Smooth muscle cell (in vitro differentiated cells): ENCODE measurements at regions not wholly inside any gene's neighbourhood (a gene's known extent, or its start where the extent isn't known, plus 50 kb on each side); places are given as distances from the start of the nearest gene placed in this dataset.

Source experiments
- DNase-seq: peaks from one replicate; lab custom pipeline; 2025; ENCODE audit not compliant: unreplicated experiment; lab: John Stamatoyannopoulos, UW
- H2AFZ ChIP-seq: fragments of 200-600 bp; sonication (generic); 2 replicates; pipeline ENCODE4 v1.6.0; 2016; ENCODE audit warnings: antibody characterized with exemption, low read depth, mild to moderate bottlenecking
- H3F3A ChIP-seq: fragments of 200-600 bp; sonication (generic); 2 replicates; pipeline ENCODE4 v1.6.0; 2017; ENCODE audit warnings: antibody characterized with exemption, low read depth
- H3K27ac ChIP-seq: fragments of 200-600 bp; sonication (generic); 2 replicates; pipeline ENCODE4 v1.5.1; 2016; ENCODE audit warnings: low read depth, mild to moderate bottlenecking
- H3K27me3 ChIP-seq: fragments of 200-600 bp; sonication (generic); 2 replicates; pipeline ENCODE4 v1.6.1; 2016; ENCODE audit warnings: low read depth, mild to moderate bottlenecking
- H3K36me3 ChIP-seq: fragments of 200-600 bp; sonication (generic); 2 replicates; pipeline ENCODE4 v1.5.1; 2016; ENCODE audit warnings: low read depth
- H3K4me1 ChIP-seq: fragments of 200-600 bp; sonication (generic); 2 replicates; pipeline ENCODE4 v1.5.1; 2016; ENCODE audit warnings: low read depth
- H3K4me2 ChIP-seq: fragments of 200-600 bp; sonication (generic); 2 replicates; pipeline ENCODE4 v1.6.0; 2016; ENCODE audit warnings: mild to moderate bottlenecking
- H3K4me3 ChIP-seq: fragments of 200-600 bp; sonication (generic); 2 replicates; pipeline ENCODE4 v1.5.1; 2016; ENCODE audit warnings: mild to moderate bottlenecking
- H3K79me2 ChIP-seq: fragments of 200-600 bp; sonication (generic); 2 replicates; pipeline ENCODE4 v1.6.0; 2016; ENCODE audit warnings: low read depth, mild to moderate bottlenecking
- H3K9ac ChIP-seq: fragments of 200-600 bp; sonication (generic); 2 replicates; pipeline ENCODE4 v1.6.0; 2016; ENCODE audit warnings: low read depth
- H3K9me3 ChIP-seq: fragments of 200-600 bp; sonication (generic); replicated peaks from 2 replicates; pipeline ENCODE4 v1.5.1; 2016; ENCODE audit warnings: low read depth
- H4K20me1 ChIP-seq: fragments of 200-600 bp; sonication (generic); 2 replicates; pipeline ENCODE4 v1.6.0; 2016; ENCODE audit warnings: low read depth
- CTCF ChIP-seq: fragments of 200-600 bp; sonication (generic); IDR thresholded peaks from 2 replicates; pipeline ENCODE4 v1.5.1; 2017; ENCODE audit warnings: borderline replicate concordance, mild to moderate bottlenecking, antibody characterized with exemption; ENCODE audit not compliant: insufficient read depth, poor library complexity, severe bottlenecking
- WGBS: methylation state at CpG from one replicate; pipeline ENCODE4 v1.1.7; 2016; ENCODE audit warnings: low lambda C conversion rate; 5-methylcytosine and 5-hydroxymethylcytosine counted together

- Histone ChIP-seq H3K4me2 (no peak overlapping the region), H3K9me3 (no peaks in the 10 kb centered on the region)
- no peak for TF ChIP-seq CTCF
Measured at GRCh38 chr5:167503926-167504720, 787.3 kb upstream of the WWC1 start.

GRCh38 chr5:167507463-167508233, 783.8 kb upstream of the WWC1 start:
- H3K79me2 ChIP-seq = no peaks in the 10 kb centered on the region
- H3K9ac ChIP-seq = no peak overlapping the region
- no peaks in the 10 kb centered on the region for H3K27me3 ChIP-seq
- H4K20me1 ChIP-seq = no peaks in the 10 kb centered on the region
- H3K4me3 ChIP-seq = no peak overlapping the region
- H3K9me3 ChIP-seq = no peaks in the 10 kb centered on the region
- no peak overlapping the region for H2AFZ ChIP-seq
- peak overlapping the region; percentile 36 for H3K4me2 ChIP-seq
- no peak for DNase-seq
- H3K36me3 ChIP-seq = no peaks in the 10 kb centered on the region
- H3K27ac ChIP-seq = no peak overlapping the region
- H3K4me1 ChIP-seq = no peaks in the 10 kb centered on the region
- 43% methylated on average over 4 of the region's 4 CpGs for WGBS
- H3F3A ChIP-seq = no peaks in the 10 kb centered on the region
- no peak for TF ChIP-seq CTCF

More at GRCh38 chr5:167503926-167504720, 787.3 kb upstream of the WWC1 start:
- H3K4me3 ChIP-seq = no peak overlapping the region
- H3K9ac ChIP-seq = no peak overlapping the region
- no peaks in the 10 kb centered on the region for H3K27me3 ChIP-seq
- DNase-seq = no peak
- no peak overlapping the region for H3K27ac ChIP-seq
- no peaks in the 10 kb centered on the region for H4K20me1 ChIP-seq
- 83% methylated on average over 5 of the region's 5 CpGs for WGBS
- no peaks in the 10 kb centered on the region for H3F3A ChIP-seq
- no peaks in the 10 kb centered on the region for H3K4me1 ChIP-seq
- H3K79me2 ChIP-seq = no peaks in the 10 kb centered on the region
- H2AFZ ChIP-seq = no peak overlapping the region
- H3K36me3 ChIP-seq = no peaks in the 10 kb centered on the region

- H3K4me2 ChIP-seq = no peak overlapping the region
- H3K27ac ChIP-seq = no peak overlapping the region
- no peak overlapping the region for H2AFZ ChIP-seq
- H3K27me3 ChIP-seq = no peaks in the 10 kb centered on the region
- no peaks in the 10 kb centered on the region for H3K9me3 ChIP-seq
- no peak for DNase-seq
- no peaks in the 10 kb centered on the region for H3K36me3 ChIP-seq
- no peaks in the 10 kb centered on the region for H3K79me2 ChIP-seq
- no peaks in the 10 kb centered on the region for H3K4me1 ChIP-seq
- no peak overlapping the region for H3K4me3 ChIP-seq
- H3K9ac ChIP-seq = no peak overlapping the region
- H4K20me1 ChIP-seq = no peaks in the 10 kb centered on the region
- 95% methylated on average over 3 of the region's 3 CpGs for WGBS
- no peak for TF ChIP-seq CTCF
- no peaks in the 10 kb centered on the region for H3F3A ChIP-seq
Measured at GRCh38 chr5:167509076-167509475, 782.4 kb upstream of the WWC1 start.
